ENCODE measurements at regions not wholly inside any gene's neighbourhood (a gene's known extent, or its start where the extent isn't known, plus 50 kb on each side); places are given as distances from the start of the nearest gene placed in this dataset.

DNA sequence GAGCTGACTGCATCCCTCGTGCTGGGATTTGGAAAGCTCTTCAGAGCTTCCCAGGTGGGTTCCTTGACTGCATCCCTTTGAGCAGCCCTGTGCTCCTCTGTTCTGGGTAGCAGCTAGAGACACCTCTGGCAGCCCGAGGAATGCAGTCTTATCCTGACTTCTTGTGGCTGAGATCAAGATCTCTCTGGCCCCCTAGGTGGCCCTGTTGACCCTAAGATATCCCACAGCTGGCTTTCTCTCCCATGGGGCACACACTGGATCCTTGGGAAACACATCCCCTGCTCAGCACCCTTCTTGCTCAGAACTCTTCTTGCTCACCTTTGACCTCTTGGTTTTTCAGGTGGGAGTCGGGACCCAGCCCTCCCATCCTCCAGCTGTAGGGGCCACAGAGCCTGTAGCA, 237.2 kb downstream of the TSN start:
- H3K36me3 ChIP-seq (ENCODE audit: control insufficient read depth, insufficient read depth, low read length): no peaks in the 10 kb centered on the region
- H3K27me3 ChIP-seq (ENCODE audit: control insufficient read depth, insufficient read depth, low read length): no peaks in the 10 kb centered on the region
- no peaks in the 10 kb centered on the region for H3K4me1 ChIP-seq (ENCODE audit: control insufficient read depth, insufficient read depth, low read length)
- H3K4me3 ChIP-seq (ENCODE audit: low read length): no peak overlapping the region
- H3K27ac ChIP-seq (ENCODE audit: low read depth, low read length): no peak overlapping the region
- H3K9ac ChIP-seq (ENCODE audit: low read length): no peak overlapping the region

DNA sequence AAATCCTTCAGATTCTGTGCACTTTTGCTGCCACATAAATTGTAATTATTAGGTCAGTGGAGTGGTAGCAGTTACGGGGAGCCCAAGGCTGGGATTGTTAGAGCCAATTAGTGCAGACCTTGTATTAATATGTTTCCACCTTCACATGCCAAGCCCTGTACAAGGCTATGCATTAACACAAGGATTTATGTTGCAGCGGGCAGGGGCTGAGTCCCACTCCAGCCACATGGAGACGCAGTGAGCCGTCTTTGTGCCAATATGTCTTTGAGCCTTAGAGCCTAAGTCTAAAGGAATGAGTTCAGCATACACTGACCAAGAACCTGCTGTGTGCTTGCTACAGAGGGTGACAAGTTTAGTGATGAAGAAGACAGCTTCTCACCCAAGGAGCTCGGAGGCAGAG, 238.2 kb downstream of the TSN start:
- no peak overlapping the region for H3K4me3 ChIP-seq (ENCODE audit: low read length)
- H3K27me3 ChIP-seq (ENCODE audit: control insufficient read depth, insufficient read depth, low read length): no peaks in the 10 kb centered on the region
- no peak overlapping the region for H3K9ac ChIP-seq (ENCODE audit: low read length)
- H3K4me1 ChIP-seq (ENCODE audit: control insufficient read depth, insufficient read depth, low read length): no peaks in the 10 kb centered on the region
- H3K27ac ChIP-seq (ENCODE audit: low read depth, low read length): no peak overlapping the region
- no peaks in the 10 kb centered on the region for H3K36me3 ChIP-seq (ENCODE audit: control insufficient read depth, insufficient read depth, low read length)

DNA sequence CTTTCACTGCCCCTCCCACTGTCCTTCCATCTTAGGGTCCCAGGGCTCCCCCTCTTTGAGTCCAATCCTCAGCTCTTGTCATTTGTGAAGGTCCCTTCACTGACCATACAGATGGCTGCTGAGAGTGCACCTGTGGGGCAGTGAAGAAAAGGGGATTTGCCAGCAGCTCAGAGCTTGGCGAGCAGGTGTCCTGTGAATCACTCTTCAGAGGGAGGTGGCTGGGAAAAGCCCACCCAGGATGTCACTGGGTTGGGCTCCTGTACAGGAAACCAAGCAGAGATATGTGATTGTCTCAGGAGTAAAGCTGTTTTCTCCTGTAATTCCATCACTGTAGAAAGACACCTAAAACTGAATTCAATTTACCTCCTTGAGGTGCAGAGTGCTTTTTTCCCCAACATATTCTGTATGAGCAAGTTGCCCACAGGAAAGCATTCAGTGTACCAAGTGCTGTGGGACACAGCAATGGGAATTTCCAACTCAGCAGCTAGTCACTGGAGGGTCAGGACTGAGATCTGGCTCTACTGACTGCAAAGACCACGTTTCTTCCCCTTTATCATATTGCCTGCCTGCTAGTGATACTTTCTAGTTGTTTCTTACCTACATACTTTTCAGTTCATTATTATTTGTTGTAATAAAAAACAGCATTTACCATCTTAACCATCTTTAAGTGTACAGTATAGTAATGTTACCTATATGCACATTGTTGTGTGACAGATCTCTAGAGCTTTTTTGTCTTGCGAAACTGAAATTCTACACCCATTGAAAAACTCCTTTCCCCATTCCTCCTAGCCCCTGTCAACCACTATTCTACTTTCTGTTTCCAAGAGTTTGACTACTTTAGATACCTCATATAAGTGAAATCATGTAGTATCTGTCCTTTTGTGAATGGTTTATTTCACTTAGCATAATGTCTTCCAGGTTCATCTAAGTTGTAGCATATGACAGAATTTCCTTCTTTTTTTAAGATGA, 239.1 kb downstream of the TSN start:
- no peak overlapping the region for H3K27ac ChIP-seq (ENCODE audit: low read depth, low read length)
- no peaks in the 10 kb centered on the region for H3K4me1 ChIP-seq (ENCODE audit: control insufficient read depth, insufficient read depth, low read length)
- H3K27me3 ChIP-seq (ENCODE audit: control insufficient read depth, insufficient read depth, low read length): no peaks in the 10 kb centered on the region
- H3K36me3 ChIP-seq (ENCODE audit: control insufficient read depth, insufficient read depth, low read length): no peaks in the 10 kb centered on the region
- no peak overlapping the region for H3K4me3 ChIP-seq (ENCODE audit: low read length)
- no peak overlapping the region for H3K9ac ChIP-seq (ENCODE audit: low read length)

- Histone ChIP-seq H3K9ac (ENCODE audit: low read length) (no peak overlapping the region), H3K36me3 (ENCODE audit: control insufficient read depth, insufficient read depth, low read length) (no peaks in the 10 kb centered on the region), H3K27me3 (ENCODE audit: control insufficient read depth, insufficient read depth, low read length) (no peaks in the 10 kb centered on the region), H3K27ac (ENCODE audit: low read depth, low read length) (no peak overlapping the region), H3K4me1 (ENCODE audit: control insufficient read depth, insufficient read depth, low read length) (no peaks in the 10 kb centered on the region), H3K4me3 (ENCODE audit: low read length) (no peak overlapping the region)
Observed at GRCh38 chr2:121998751-121999150, 243.3 kb downstream of the TSN start.

DNA sequence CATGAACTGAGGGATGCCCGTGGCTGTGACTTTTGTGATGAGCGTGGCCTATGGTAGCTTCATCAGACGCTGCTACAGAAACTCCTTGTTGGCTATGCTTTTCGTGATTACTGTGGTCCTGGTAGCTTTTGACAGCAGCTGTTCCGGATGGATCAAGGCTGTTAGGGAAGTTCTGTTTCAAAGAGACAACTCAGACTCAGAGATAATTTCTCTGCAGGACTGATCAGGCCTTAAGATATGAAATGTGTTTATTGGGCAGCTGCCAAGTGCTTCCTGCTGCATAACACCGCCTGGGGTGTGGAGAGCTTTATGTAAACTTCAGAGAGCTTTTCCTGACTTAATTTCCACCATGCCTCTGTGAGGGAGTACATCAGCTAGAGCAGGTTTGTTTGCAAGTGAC, 243.8 kb downstream of the TSN start:
- Histone ChIP-seq H3K36me3 (ENCODE audit: control insufficient read depth, insufficient read depth, low read length) (no peaks in the 10 kb centered on the region), H3K4me1 (ENCODE audit: control insufficient read depth, insufficient read depth, low read length) (no peaks in the 10 kb centered on the region), H3K27me3 (ENCODE audit: control insufficient read depth, insufficient read depth, low read length) (no peaks in the 10 kb centered on the region), H3K9ac (ENCODE audit: low read length) (no peak overlapping the region), H3K27ac (ENCODE audit: low read depth, low read length) (no peak overlapping the region), H3K4me3 (ENCODE audit: low read length) (no peak overlapping the region)

DNA sequence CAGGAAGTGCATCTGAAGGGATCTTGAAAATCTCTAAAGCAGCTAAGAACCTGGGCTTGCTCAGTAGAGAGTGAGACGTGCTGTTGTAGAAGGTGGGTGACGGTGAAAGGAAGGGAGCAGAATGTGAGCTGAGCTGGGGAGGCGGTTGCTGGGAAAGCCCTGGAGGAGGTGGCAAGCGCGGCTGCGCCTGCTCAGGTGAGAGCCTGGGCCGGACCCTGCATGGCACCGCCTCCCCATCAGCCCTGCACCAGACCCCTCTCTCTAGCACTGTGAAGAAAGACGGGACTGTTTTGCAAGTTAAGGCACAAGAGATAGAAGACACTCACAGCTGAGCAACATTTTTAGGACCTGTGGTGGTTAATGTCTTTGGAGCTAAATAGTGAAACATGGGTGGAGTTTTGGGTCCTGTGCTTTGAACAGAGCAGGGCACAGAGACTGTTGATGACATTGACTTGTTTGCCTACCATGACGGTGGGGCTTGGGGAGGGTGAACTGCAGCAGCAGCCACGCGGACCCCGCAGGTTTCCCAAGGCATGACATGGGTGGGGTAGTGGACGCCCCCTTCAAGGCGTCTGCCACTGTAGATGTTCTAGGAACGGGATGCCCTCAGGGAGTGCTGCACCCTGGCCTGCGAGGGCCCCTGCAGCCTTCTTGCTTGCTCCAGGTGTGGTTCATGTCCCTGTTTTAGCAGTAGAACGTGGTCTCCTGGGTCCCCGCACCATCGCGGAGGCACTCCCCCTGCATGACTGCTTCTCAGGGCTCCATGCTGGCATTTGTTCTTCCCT, 245.3 kb downstream of the TSN start:
- H3K4me3 ChIP-seq (ENCODE audit: low read length): no peak overlapping the region
- H3K27me3 ChIP-seq (ENCODE audit: control insufficient read depth, insufficient read depth, low read length): no peaks in the 10 kb centered on the region
- H3K9ac ChIP-seq (ENCODE audit: low read length): no peak overlapping the region
- no peaks in the 10 kb centered on the region for H3K4me1 ChIP-seq (ENCODE audit: control insufficient read depth, insufficient read depth, low read length)
- H3K36me3 ChIP-seq (ENCODE audit: control insufficient read depth, insufficient read depth, low read length): no peaks in the 10 kb centered on the region
- no peak overlapping the region for H3K27ac ChIP-seq (ENCODE audit: low read depth, low read length)

DNA sequence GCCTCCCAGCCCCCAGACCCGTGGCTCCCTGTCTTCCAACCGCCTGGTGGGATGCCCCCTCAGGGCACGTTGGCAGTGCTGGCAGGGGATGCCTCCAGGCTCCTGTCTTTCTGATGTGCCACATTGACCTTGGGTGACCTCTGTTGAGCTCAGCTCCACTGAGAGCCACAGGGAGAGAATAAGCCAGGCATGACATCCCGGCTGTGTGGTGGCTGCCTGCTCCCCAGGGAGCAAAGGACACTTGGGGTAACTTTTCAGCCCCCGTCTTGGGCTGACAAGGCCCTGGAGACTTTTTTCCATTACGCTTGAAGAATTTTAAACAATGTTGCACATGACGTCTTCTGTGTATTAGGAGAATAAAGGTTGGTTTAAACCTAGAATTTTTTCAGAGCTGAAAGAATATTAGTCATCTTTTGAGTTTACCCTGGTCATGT, 246.0 kb downstream of the TSN start:
- Histone ChIP-seq H3K27ac (ENCODE audit: low read depth, low read length) (no peak overlapping the region), H3K36me3 (ENCODE audit: control insufficient read depth, insufficient read depth, low read length) (no peaks in the 10 kb centered on the region), H3K9ac (ENCODE audit: low read length) (no peak overlapping the region), H3K27me3 (ENCODE audit: control insufficient read depth, insufficient read depth, low read length) (no peaks in the 10 kb centered on the region), H3K4me1 (ENCODE audit: control insufficient read depth, insufficient read depth, low read length) (no peaks in the 10 kb centered on the region), H3K4me3 (ENCODE audit: low read length) (no peak overlapping the region)

DNA sequence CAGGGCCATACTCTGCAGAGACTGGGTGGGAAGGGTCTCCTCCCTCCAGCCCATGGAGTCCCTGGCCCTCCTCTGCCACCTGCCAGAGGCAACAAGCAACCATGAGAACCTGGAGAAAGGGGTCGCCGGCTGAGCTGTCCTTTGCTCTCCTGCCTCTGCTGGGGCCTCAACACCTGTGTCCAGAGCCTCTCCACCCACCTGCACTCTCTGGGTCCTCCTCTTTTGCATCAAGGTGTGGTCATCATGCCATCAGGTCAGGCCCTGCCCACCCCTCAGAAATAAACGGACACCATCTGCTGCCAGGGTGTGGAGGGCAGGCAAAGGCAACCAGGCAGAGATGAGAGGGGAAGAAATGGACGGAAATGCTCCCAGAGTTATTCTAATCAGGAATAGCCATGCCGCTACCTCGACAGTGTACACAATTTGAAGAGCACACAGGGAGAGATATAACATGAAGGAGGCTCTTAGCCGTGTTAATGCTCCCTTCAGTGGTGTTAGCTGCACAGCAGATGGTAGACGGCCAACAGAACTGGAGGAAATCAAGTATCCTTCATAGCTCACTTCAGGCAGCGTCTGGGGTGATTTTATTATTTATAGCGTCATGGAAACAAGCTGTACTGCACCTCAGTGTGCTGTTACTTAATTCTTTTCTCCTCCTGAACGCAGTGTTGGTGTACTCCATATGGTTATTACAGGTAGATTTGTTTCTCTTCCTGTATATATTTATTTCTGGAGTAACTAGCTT, 247.9 kb downstream of the TSN start:
- Histone ChIP-seq H3K9ac (ENCODE audit: low read length) (no peak overlapping the region), H3K36me3 (ENCODE audit: control insufficient read depth, insufficient read depth, low read length) (no peaks in the 10 kb centered on the region), H3K4me3 (ENCODE audit: low read length) (no peak overlapping the region), H3K4me1 (ENCODE audit: control insufficient read depth, insufficient read depth, low read length) (no peaks in the 10 kb centered on the region), H3K27ac (ENCODE audit: low read depth, low read length) (no peak overlapping the region), H3K27me3 (ENCODE audit: control insufficient read depth, insufficient read depth, low read length) (no peaks in the 10 kb centered on the region)

- no peak overlapping the region for H3K9ac ChIP-seq (ENCODE audit: low read length)
- no peak overlapping the region for H3K27ac ChIP-seq (ENCODE audit: low read depth, low read length)
- H3K36me3 ChIP-seq (ENCODE audit: control insufficient read depth, insufficient read depth, low read length): no peaks in the 10 kb centered on the region
- H3K27me3 ChIP-seq (ENCODE audit: control insufficient read depth, insufficient read depth, low read length): no peaks in the 10 kb centered on the region
- H3K4me1 ChIP-seq (ENCODE audit: control insufficient read depth, insufficient read depth, low read length): no peaks in the 10 kb centered on the region
- no peak overlapping the region for H3K4me3 ChIP-seq (ENCODE audit: low read length)
Observed at GRCh38 chr2:122007126-122007525, 251.7 kb downstream of the TSN start.

GRCh38 chr2:122007577-122007976, 252.1 kb downstream of the TSN start:
- Histone ChIP-seq H3K9ac (ENCODE audit: low read length) (no peak overlapping the region), H3K4me1 (ENCODE audit: control insufficient read depth, insufficient read depth, low read length) (no peaks in the 10 kb centered on the region), H3K36me3 (ENCODE audit: control insufficient read depth, insufficient read depth, low read length) (no peaks in the 10 kb centered on the region), H3K27me3 (ENCODE audit: control insufficient read depth, insufficient read depth, low read length) (no peaks in the 10 kb centered on the region), H3K4me3 (ENCODE audit: low read length) (no peak overlapping the region), H3K27ac (ENCODE audit: low read depth, low read length) (no peak overlapping the region)

- H3K36me3 ChIP-seq (ENCODE audit: control insufficient read depth, insufficient read depth, low read length): no peaks in the 10 kb centered on the region
- no peak overlapping the region for H3K9ac ChIP-seq (ENCODE audit: low read length)
- no peaks in the 10 kb centered on the region for H3K27me3 ChIP-seq (ENCODE audit: control insufficient read depth, insufficient read depth, low read length)
- no peak overlapping the region for H3K4me3 ChIP-seq (ENCODE audit: low read length)
- H3K27ac ChIP-seq (ENCODE audit: low read depth, low read length): no peak overlapping the region
- no peaks in the 10 kb centered on the region for H3K4me1 ChIP-seq (ENCODE audit: control insufficient read depth, insufficient read depth, low read length)
Observed at GRCh38 chr2:122009561-122009960, 254.1 kb downstream of the TSN start.

Measured in rectal smooth muscle tissue (tissue), 1 donor.